ENCODE measurements at regions not wholly inside any gene's neighbourhood (a gene's known extent, or its start where the extent isn't known, plus 50 kb on each side); places are given as distances from the start of the nearest gene placed in this dataset.

GRCh38 chr13:111483621-111483987, 163.2 kb downstream of the TEX29 start:
- DNase-seq (no peak), ATAC-seq (ENCODE audit: low FRiP score) (no peak)
- Histone ChIP-seq H3K36me3 (ENCODE audit: control insufficient read depth in 1 of 2, insufficient read depth in 2 of 2, low read length in 1 of 2) (no peaks in the 10 kb centered on the region), H3K9me3 (ENCODE audit: control insufficient read depth, low read length) (peaks cover 14% of the 10 kb centered on the region), H3K27me3 (ENCODE audit: control insufficient read depth in 1 of 2, insufficient read depth in 2 of 2, low read length in 1 of 2) (no peaks in the 10 kb centered on the region), H3K4me1 (ENCODE audit: control insufficient read depth in 1 of 2, insufficient read depth in 2 of 2, low read length in 2 of 2) (no peaks in the 10 kb centered on the region), H3K4me3 (ENCODE audit: low read length in 2 of 2) (no peak overlapping the region), H3K27ac (ENCODE audit: low read depth in 1 of 2, low read length in 2 of 2) (no peak overlapping the region)
- WGBS, 2 donors: 86 to 90% methylated on average over 7 of the region's 7 CpGs
- intact Hi-C loops (cut with DNase I): no loop called here

- 71 to 75% methylated on average over 22 of the region's 22 CpGs for WGBS, 2 donors
- Histone ChIP-seq H3K4me1 (ENCODE audit: control insufficient read depth in 1 of 2, insufficient read depth in 2 of 2, low read length in 2 of 2) (no peaks in the 10 kb centered on the region), H3K4me3 (ENCODE audit: low read length in 2 of 2) (no peak overlapping the region), H3K27me3 (ENCODE audit: control insufficient read depth in 1 of 2, insufficient read depth in 2 of 2, low read length in 1 of 2) (no peaks in the 10 kb centered on the region), H3K9me3 (ENCODE audit: control insufficient read depth, low read length) (peaks cover 14% of the 10 kb centered on the region), H3K27ac (ENCODE audit: low read depth in 1 of 2, low read length in 2 of 2) (no peak overlapping the region), H3K36me3 (ENCODE audit: control insufficient read depth in 1 of 2, insufficient read depth in 2 of 2, low read length in 1 of 2) (no peaks in the 10 kb centered on the region)
- no peak for ATAC-seq (ENCODE audit: low FRiP score)
- DNase-seq: peak in 1 of 2 donors; percentile 57
- intact Hi-C loops (cut with DNase I): no loop called here
Measured at GRCh38 chr13:111484141-111484925, 163.9 kb downstream of the TEX29 start.

- Histone ChIP-seq H3K4me1 (ENCODE audit: control insufficient read depth in 1 of 2, insufficient read depth in 2 of 2, low read length in 2 of 2) (no peaks in the 10 kb centered on the region), H3K27me3 (ENCODE audit: control insufficient read depth in 1 of 2, insufficient read depth in 2 of 2, low read length in 1 of 2) (no peaks in the 10 kb centered on the region), H3K36me3 (ENCODE audit: control insufficient read depth in 1 of 2, insufficient read depth in 2 of 2, low read length in 1 of 2) (no peaks in the 10 kb centered on the region), H3K4me3 (ENCODE audit: low read length in 2 of 2) (no peak overlapping the region), H3K9me3 (ENCODE audit: control insufficient read depth, low read length) (peaks cover 14% of the 10 kb centered on the region), H3K27ac (ENCODE audit: low read depth in 1 of 2, low read length in 2 of 2) (no peak overlapping the region)
- 81 to 89% methylated on average over 7 of the region's 7 CpGs for WGBS, 2 donors
- intact Hi-C loops (cut with DNase I): no loop called here
- peak in 1 of 2 donors; percentile 57 for DNase-seq
- ATAC-seq (ENCODE audit: low FRiP score): no peak
Measured at GRCh38 chr13:111484959-111485358, 164.5 kb downstream of the TEX29 start.

GRCh38 chr13:111485491-111486250, 165.2 kb downstream of the TEX29 start:
- no peaks in the 10 kb centered on the region for H3K4me1 ChIP-seq (ENCODE audit: control insufficient read depth in 1 of 2, insufficient read depth in 2 of 2, low read length in 2 of 2)
- no peaks in the 10 kb centered on the region for H3K36me3 ChIP-seq (ENCODE audit: control insufficient read depth in 1 of 2, insufficient read depth in 2 of 2, low read length in 1 of 2)
- no peaks in the 10 kb centered on the region for H3K27me3 ChIP-seq (ENCODE audit: control insufficient read depth in 1 of 2, insufficient read depth in 2 of 2, low read length in 1 of 2)
- H3K4me3 ChIP-seq (ENCODE audit: low read length in 2 of 2): no peak overlapping the region
- DNase-seq (peak in 1 of 2 donors; percentile 38), ATAC-seq (ENCODE audit: low FRiP score) (no peak)
- WGBS, 2 donors: 88 to 91% methylated on average over 20 of the region's 20 CpGs
- no peak overlapping the region for H3K27ac ChIP-seq (ENCODE audit: low read depth in 1 of 2, low read length in 2 of 2)
- intact Hi-C loops (cut with DNase I): no loop called here
- peaks cover 14% of the 10 kb centered on the region for H3K9me3 ChIP-seq (ENCODE audit: control insufficient read depth, low read length)

GRCh38 chr13:111486331-111486730, 165.9 kb downstream of the TEX29 start:
- ATAC-seq (ENCODE audit: low FRiP score) (no peak), DNase-seq (no peak)
- intact Hi-C loops (cut with DNase I): no loop called here
- Histone ChIP-seq H3K27me3 (ENCODE audit: control insufficient read depth in 1 of 2, insufficient read depth in 2 of 2, low read length in 1 of 2) (no peaks in the 10 kb centered on the region), H3K4me1 (ENCODE audit: control insufficient read depth in 1 of 2, insufficient read depth in 2 of 2, low read length in 2 of 2) (no peaks in the 10 kb centered on the region), H3K4me3 (ENCODE audit: low read length in 2 of 2) (no peak overlapping the region), H3K36me3 (ENCODE audit: control insufficient read depth in 1 of 2, insufficient read depth in 2 of 2, low read length in 1 of 2) (no peaks in the 10 kb centered on the region), H3K27ac (ENCODE audit: low read depth in 1 of 2, low read length in 2 of 2) (no peak overlapping the region), H3K9me3 (ENCODE audit: control insufficient read depth, low read length) (peaks cover 14% of the 10 kb centered on the region)
- WGBS, 2 donors: 88 to 94% methylated on average over 8 of the region's 8 CpGs

- no peaks in the 10 kb centered on the region for H3K27me3 ChIP-seq (ENCODE audit: control insufficient read depth in 1 of 2, insufficient read depth in 2 of 2, low read length in 1 of 2)
- H3K36me3 ChIP-seq (ENCODE audit: control insufficient read depth in 1 of 2, insufficient read depth in 2 of 2, low read length in 1 of 2): no peaks in the 10 kb centered on the region
- intact Hi-C loops (cut with DNase I): no loop called here
- DNase-seq: no peak
- H3K4me1 ChIP-seq (ENCODE audit: control insufficient read depth in 1 of 2, insufficient read depth in 2 of 2, low read length in 2 of 2): no peaks in the 10 kb centered on the region
- peaks cover 14% of the 10 kb centered on the region for H3K9me3 ChIP-seq (ENCODE audit: control insufficient read depth, low read length)
- WGBS, 2 donors: 91% methylated on average over 6 of the region's 6 CpGs
- no peak overlapping the region for H3K4me3 ChIP-seq (ENCODE audit: low read length in 2 of 2)
- H3K27ac ChIP-seq (ENCODE audit: low read depth in 1 of 2, low read length in 2 of 2): no peak overlapping the region
- no peak for ATAC-seq (ENCODE audit: low FRiP score)
Measured at GRCh38 chr13:111486801-111487200, 166.4 kb downstream of the TEX29 start.

- 81% methylated on average over 13 of the region's 13 CpGs for WGBS, 2 donors
- Histone ChIP-seq H3K4me1 (ENCODE audit: control insufficient read depth in 1 of 2, insufficient read depth in 2 of 2, low read length in 2 of 2) (no peaks in the 10 kb centered on the region), H3K36me3 (ENCODE audit: control insufficient read depth in 1 of 2, insufficient read depth in 2 of 2, low read length in 1 of 2) (no peaks in the 10 kb centered on the region), H3K27ac (ENCODE audit: low read depth in 1 of 2, low read length in 2 of 2) (no peak overlapping the region), H3K4me3 (ENCODE audit: low read length in 2 of 2) (no peak overlapping the region), H3K9me3 (ENCODE audit: control insufficient read depth, low read length) (peaks cover 14% of the 10 kb centered on the region), H3K27me3 (ENCODE audit: control insufficient read depth in 1 of 2, insufficient read depth in 2 of 2, low read length in 1 of 2) (no peaks in the 10 kb centered on the region)
- ATAC-seq (ENCODE audit: low FRiP score) (no peak), DNase-seq (no peak)
- intact Hi-C loops (cut with DNase I): no loop called here
Measured at GRCh38 chr13:111488486-111489132, 168.2 kb downstream of the TEX29 start.

- intact Hi-C loops (cut with DNase I): no loop called here
- Histone ChIP-seq H3K36me3 (ENCODE audit: control insufficient read depth in 1 of 2, insufficient read depth in 2 of 2, low read length in 1 of 2) (no peaks in the 10 kb centered on the region), H3K4me1 (ENCODE audit: control insufficient read depth in 1 of 2, insufficient read depth in 2 of 2, low read length in 2 of 2) (no peaks in the 10 kb centered on the region), H3K27ac (ENCODE audit: low read depth in 1 of 2, low read length in 2 of 2) (no peak overlapping the region), H3K4me3 (ENCODE audit: low read length in 2 of 2) (no peak overlapping the region), H3K27me3 (ENCODE audit: control insufficient read depth in 1 of 2, insufficient read depth in 2 of 2, low read length in 1 of 2) (no peaks in the 10 kb centered on the region), H3K9me3 (ENCODE audit: control insufficient read depth, low read length) (peaks cover 14% of the 10 kb centered on the region)
- DNase-seq: no peak
- 78 to 81% methylated on average over 8 of the region's 8 CpGs for WGBS, 2 donors
- ATAC-seq (ENCODE audit: low FRiP score): no peak
Measured at GRCh38 chr13:111489301-111489700, 168.9 kb downstream of the TEX29 start.

Data from aorta (tissue), 5 donors.